GM12891 (cell line): ENCODE measurements at regions not wholly inside any gene's neighbourhood (a gene's known extent, or its start where the extent isn't known, plus 50 kb on each side); places are given as distances from the start of the nearest gene placed in this dataset.
A peak's percentile ranks its signal among the peaks of the same experiment; 100 is the strongest.

Source experiments
- DNase-seq: peaks from one replicate; pipeline ENCODE4 v3.0.0; 2011; ENCODE audit warnings: low spot score; ENCODE audit not compliant: insufficient read length
- FAIRE-seq: peaks from 2 replicates; lab custom pipeline; 2011; peaks lifted over from hg19 to GRCh38; lab: Jason Lieb, UNC
- PAX5 ChIP-seq: IDR thresholded peaks from 2 replicates; pipeline ENCODE4 v1.6.1; 2011; ENCODE audit warnings: low read length, moderate library complexity, mild to moderate bottlenecking; ENCODE audit not compliant: insufficient read depth, severe bottlenecking
- POLR2A ChIP-seq: IDR thresholded peaks from 2 replicates; pipeline ENCODE4 v1.6.1; 2011; ENCODE audit warnings: low read depth, low read length, control low read depth
- POLR2AphosphoS5 ChIP-seq: IDR thresholded peaks from 2 replicates; pipeline ENCODE4 v1.6.1; 2011; ENCODE audit warnings: low read depth, low read length, control low read depth
- POU2F2 ChIP-seq: IDR thresholded peaks from 2 replicates; pipeline ENCODE4 v1.6.1; 2011; ENCODE audit warnings: low read depth, mild to moderate bottlenecking, control low read depth, low read length, moderate library complexity
- SPI1 ChIP-seq: IDR thresholded peaks from 2 replicates; pipeline ENCODE4 v1.6.1; 2011; ENCODE audit warnings: low read depth, low read length, control low read depth
- TAF1 ChIP-seq: IDR thresholded peaks from 2 replicates; pipeline ENCODE4 v1.6.1; 2011; ENCODE audit warnings: low read depth, low read length, control low read depth

DNA sequence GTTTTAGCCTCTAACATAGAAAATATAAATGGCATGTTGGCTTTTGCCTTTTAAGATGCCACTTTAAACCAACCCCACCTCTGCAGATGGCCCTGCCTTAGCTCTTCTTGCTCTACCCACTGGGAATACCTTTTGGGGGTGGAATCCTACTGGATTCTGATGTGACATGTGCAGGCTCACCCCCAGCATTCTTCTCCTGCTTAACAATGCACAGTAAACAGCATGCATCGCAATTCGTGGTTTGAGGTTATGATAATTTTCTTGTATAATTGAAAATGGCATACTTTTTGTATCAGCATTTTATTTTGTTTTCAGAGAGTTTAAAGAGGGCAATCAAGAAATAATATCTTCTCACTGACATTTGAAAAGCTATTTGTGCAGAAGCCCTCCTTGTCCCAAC is 167.9 kb downstream of the AREG start:
- no peak for TF ChIP-seq POLR2A
- DNase-seq (no peak), FAIRE-seq (no peak)

DNA sequence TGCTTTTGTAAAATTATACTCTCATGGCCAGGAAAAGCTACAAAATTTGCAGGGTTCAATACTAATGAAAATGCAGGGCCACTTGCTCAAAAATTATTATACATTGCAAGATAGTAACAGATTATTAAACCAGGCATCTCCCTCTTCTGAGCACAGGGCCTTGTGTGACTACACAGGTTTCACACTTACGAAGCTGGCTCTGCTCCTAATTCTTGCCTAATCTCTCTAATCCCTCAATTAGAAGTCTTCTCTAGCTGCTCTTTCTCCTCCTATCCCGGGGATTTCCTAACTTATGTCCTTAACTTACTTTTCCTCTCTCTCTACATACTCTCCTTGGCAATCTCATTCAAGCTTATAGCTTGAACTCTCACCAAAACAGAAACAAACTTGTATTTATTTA is 168.3 kb downstream of the AREG start:
- no peak for DNase-seq
- TF ChIP-seq SPI1 (no peak), POLR2A (no peak), PAX5 (no peak), POLR2AphosphoS5 (no peak), TAF1 (no peak), POU2F2 (no peak)
- FAIRE-seq = no peak

DNA sequence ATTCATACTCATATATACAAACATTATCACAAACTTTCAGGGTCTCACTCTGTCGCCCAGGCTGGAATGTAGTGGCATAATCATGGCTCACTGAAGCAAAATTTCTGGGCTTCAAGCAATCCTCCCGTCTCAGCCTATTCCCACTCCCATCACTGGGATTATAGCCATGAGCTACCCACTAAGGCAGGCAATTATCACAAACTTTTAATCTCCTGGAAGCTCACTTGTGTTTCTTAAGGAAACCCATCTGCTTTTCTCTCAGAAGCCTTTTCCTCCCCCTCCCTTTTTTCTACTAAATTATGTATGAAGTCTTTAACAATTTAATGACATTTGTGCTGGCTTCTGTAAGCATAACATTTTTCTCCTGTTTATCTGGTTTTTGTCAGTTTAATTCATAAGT is 170.5 kb downstream of the AREG start:
- FAIRE-seq (no peak), DNase-seq (no peak)
- TF ChIP-seq TAF1 (no peak), POLR2A (no peak), POU2F2 (no peak), SPI1 (no peak), PAX5 (no peak), POLR2AphosphoS5 (no peak)

DNA sequence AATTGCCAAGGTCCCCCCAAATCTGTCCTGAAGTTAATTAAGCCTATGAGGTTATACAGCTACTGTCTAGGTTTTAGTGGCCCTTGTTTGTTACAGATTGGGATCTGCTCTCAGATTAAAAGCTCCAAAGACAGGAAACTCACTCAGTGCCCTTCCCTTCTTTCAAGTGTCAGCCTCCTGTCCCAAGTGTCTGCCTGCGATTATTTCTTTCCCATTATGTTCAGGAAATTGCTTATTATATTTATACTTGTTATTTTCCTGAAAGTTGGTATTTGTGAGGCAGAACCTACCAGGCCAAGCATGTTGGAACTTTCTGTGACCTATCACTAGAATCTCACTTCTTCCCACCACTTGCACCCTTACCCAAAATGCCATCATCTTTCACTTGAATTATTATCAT is 173.2 kb downstream of the AREG start:
- no peak for FAIRE-seq
- TF ChIP-seq POU2F2 (no peak), POLR2AphosphoS5 (no peak), TAF1 (no peak), POLR2A (no peak), PAX5 (no peak), SPI1 (no peak)
- DNase-seq = no peak

DNA sequence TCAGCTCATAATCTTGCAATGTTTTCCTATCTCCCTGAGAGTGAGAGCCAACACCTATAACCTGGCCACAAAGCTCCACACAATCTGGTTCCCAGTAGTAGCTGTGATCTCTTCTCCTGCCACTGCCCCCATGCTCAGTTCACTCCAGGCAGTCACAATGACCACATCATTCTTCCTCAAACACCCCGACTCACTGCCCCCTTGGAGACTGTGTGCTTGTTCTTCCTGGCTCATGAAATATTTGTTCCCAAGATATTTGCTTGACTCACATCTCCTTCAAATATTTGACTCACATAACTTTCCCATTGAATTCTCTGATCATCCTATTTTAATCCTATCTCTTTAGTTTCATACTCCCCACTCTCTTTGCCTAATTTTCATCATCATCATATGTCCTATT is 173.7 kb downstream of the AREG start:
- DNase-seq (no peak), FAIRE-seq (no peak)

DNA sequence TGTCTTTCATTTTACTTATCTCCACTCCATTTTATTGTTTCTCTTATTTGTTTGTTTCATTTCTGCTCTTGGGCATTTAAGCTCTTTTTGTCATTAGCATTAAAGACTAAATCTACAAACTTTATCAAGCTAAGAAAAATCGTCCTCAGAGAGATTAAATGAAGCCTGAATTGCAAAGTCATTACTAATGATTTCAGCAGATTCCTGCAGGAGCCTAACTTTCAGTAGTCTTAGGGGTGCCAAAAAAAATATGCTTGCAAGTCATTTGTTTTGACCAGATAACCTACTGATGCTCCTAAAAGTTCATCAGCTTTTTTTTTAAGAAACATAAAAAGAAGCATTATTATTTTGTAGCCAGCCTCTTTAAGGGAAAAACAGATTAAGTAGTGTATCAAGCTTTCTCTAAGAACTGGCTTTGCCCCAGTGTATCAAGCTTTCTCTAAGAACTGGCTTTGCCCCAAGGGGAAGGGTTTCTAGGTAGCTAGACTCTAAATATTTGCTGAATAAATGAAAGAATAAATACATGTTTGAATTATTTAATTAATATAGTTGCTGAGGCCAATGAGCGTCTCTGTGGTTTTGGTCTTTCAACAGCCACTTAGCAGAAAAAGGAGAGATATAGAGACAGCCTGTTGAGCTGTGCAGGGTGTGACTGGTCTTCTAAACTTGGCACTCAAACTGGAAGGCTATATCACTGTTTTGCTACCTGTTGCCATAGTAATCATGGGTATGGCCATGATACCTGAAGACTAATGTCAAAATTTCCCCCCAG is 174.2 kb downstream of the BTC start:
- DNase-seq (no peak), FAIRE-seq (no peak)
- TF ChIP-seq SPI1 = no peak
- no peak for TF ChIP-seq POU2F2
- no peak for TF ChIP-seq TAF1
- no peak for TF ChIP-seq PAX5
- no peak for TF ChIP-seq POLR2A
- TF ChIP-seq POLR2AphosphoS5 = no peak

More for the DNA sequence above, 173.7 kb downstream of the AREG start:
- no peak for TF ChIP-seq PAX5
- TF ChIP-seq POU2F2 = no peak
- no peak for TF ChIP-seq POLR2A
- no peak for TF ChIP-seq TAF1
- no peak for TF ChIP-seq SPI1
- no peak for TF ChIP-seq POLR2AphosphoS5

DNA sequence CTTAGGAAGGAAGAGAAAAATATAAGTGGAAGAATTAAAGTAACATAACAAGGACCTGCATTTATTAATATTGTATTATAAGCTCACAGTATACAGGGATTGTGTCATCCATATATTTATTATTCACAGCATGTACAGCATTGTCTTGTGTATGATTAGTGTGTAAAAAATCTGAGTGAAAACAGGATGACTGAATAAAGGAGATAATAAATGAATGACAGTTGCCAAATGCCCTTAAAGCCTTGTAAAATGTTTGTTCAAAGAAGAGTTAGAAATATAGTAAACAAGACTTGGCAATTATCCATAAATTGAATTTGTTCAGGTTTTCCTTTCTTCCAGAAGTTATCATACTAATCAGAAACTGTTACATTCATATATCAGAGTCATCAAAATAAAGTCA is 172.7 kb downstream of the BTC start:
- FAIRE-seq = no peak
- TF ChIP-seq POU2F2 (no peak), PAX5 (no peak), POLR2AphosphoS5 (no peak), TAF1 (no peak), POLR2A (no peak), SPI1 (no peak)
- no peak for DNase-seq

DNA sequence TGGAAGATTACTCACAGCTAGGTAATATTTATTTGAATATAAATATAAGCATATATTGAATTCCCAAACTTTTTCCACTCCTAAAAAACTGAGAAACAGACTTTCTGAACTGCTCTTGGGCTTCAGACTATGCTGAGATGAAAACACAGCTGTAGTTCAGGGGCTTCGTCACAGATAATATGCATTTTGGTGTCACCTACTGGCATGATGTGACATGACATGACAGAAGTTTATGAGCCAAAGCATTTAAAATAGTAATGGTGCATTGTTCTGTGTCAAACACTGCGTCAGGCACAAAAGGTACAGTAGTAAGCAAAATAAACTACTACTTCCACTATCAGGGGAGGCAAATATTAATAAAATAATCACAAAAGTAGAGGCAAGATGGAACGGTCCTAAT is 171.3 kb downstream of the BTC start:
- TF ChIP-seq POLR2AphosphoS5 (no peak), POU2F2 (no peak), TAF1 (no peak), SPI1 (no peak), POLR2A (no peak), PAX5 (no peak)
- FAIRE-seq (peak; percentile 43), DNase-seq (peak; percentile 3)

DNA sequence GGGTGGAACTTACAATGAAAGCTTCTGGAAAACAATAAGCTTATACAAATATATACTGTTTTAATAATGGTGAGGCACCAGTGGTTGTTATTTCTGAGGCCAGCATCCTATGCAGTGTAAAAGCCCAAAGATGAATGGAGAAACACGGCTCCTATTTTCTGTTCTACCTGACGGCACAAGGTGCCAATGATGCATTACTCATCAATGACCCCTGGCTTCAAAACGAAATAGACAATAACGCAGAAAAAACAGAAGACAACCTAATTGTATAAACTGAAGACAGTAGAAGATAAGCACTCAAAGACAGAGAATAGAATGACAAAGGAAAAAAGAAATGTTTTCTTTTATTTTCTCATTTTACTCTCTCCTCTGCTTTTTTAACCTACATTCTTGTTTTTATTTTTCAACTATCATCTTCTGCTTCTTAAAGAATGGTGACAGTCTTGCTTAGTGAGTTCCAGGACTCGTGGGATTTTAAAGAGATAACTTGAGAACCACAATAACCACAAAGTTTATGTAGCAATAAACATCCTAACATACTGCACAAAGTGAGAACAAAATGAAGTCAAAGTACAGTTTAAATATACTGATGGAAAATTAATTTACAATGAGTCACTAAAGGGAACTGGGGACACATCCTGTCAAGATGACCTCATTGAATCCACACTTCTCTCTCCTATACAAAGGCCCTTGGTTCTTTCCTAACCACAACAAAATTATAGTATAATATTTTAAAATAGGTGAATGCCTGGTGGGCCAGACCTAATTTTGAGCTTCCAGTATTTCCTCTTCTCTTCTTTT is 169.8 kb downstream of the BTC start:
- DNase-seq = no peak
- no peak for FAIRE-seq
- no peak for TF ChIP-seq SPI1
- TF ChIP-seq POLR2AphosphoS5 = no peak
- no peak for TF ChIP-seq PAX5
- TF ChIP-seq POLR2A = no peak
- no peak for TF ChIP-seq TAF1
- TF ChIP-seq POU2F2 = no peak

DNA sequence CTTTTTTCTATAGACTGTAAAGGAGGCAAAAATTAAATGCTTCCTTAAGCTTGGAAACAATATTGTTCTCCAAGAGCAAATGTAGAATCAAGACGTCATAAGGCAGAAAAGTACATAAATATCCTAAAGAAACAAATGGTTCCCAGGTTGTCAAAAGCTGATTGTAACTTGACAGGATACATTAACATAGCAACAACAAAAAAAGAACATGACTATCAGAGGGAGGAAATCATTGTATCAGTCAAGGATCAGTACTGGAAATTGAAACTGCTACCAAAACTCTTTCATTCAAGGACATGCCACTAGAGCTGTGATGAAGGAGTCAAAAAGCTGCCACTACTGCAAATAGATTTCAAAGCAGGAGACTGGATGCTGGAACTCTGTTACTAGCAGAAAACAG is 168.3 kb downstream of the BTC start:
- DNase-seq (no peak), FAIRE-seq (no peak)
- no peak for TF ChIP-seq POLR2A
- no peak for TF ChIP-seq POLR2AphosphoS5
- TF ChIP-seq SPI1 = no peak
- no peak for TF ChIP-seq POU2F2
- no peak for TF ChIP-seq PAX5
- TF ChIP-seq TAF1 = no peak
